ENCODE measurements at regions not wholly inside any gene's neighbourhood (a gene's known extent, or its start where the extent isn't known, plus 50 kb on each side); places are given as distances from the start of the nearest gene placed in this dataset.

GRCh38 chr18:1539276-1539675 lies 634.6 kb downstream of the ADCYAP1 start:
- Histone ChIP-seq H2AFZ (ENCODE audit: low read length) (no peak overlapping the region), H3K9me3 (replicated peaks in 1 of 2; ENCODE audit: control insufficient read depth in 2 of 2, insufficient read depth in 1 of 2, low read depth in 1 of 2, low read length in 2 of 2) (no peaks in the 10 kb centered on the region), H3K18ac (ENCODE audit: low read length) (no peak overlapping the region), H3K4me2 (ENCODE audit: insufficient read depth, low read length, poor library complexity, severe bottlenecking) (no peak overlapping the region), H3K9ac (ENCODE audit: low read depth, low read length, poor library complexity) (no peak overlapping the region), H3K36me3 (replicated peaks in 1 of 2; ENCODE audit: control insufficient read depth in 2 of 2, insufficient read depth in 2 of 2, low read length in 2 of 2) (no peaks in the 10 kb centered on the region), H4K91ac (ENCODE audit: low read depth, low read length, poor library complexity) (no peak overlapping the region), H3K23ac (ENCODE audit: low read depth, low read length, poor library complexity) (no peak overlapping the region), H3K14ac (ENCODE audit: low read length) (no peak overlapping the region), H3K79me1 (ENCODE audit: low read depth, low read length) (no peaks in the 10 kb centered on the region), H2BK5ac (ENCODE audit: low read length) (no peak overlapping the region), H2BK15ac (ENCODE audit: low read length) (no peak overlapping the region), H2BK12ac (ENCODE audit: low read length) (no peak overlapping the region), H3K27me3 (ENCODE audit: control insufficient read depth in 3 of 3, insufficient read depth in 3 of 3, low read depth in 1 of 3, low read length in 3 of 3) (peaks cover 0 to 3% (median 0%) of the 10 kb centered on the region in 3 experiments), H3K4me3 (ENCODE audit: low read length in 2 of 2) (no peak overlapping the region), H2BK120ac (ENCODE audit: low read depth, low read length) (no peak overlapping the region), H4K8ac (ENCODE audit: low read depth, low read length) (no peak overlapping the region), H3K4me1 (ENCODE audit: control insufficient read depth in 2 of 2, insufficient read depth in 1 of 2, low read depth in 1 of 2, low read length in 2 of 2) (no peaks in the 10 kb centered on the region), H3K27ac (replicated peaks; ENCODE audit: low read length) (no peak overlapping the region), H2AK5ac (ENCODE audit: low read depth, low read length) (no peak overlapping the region), H3K4ac (ENCODE audit: low read length) (no peak overlapping the region)
- DNase-seq (ENCODE audit: low spot score): no peak
- WGBS, 2 donors (ENCODE audit: extremely low coverage in 2 of 2, insufficient read length in 2 of 2, insufficient replicate concordance in 1 of 2): no CpG with 5 or more reads among the region's 2 CpGs

- no peak overlapping the region for H2BK120ac ChIP-seq (ENCODE audit: low read depth, low read length)
- no peak overlapping the region for H3K18ac ChIP-seq (ENCODE audit: low read length)
- H2AFZ ChIP-seq (ENCODE audit: low read length): no peak overlapping the region
- no peak overlapping the region for H2BK5ac ChIP-seq (ENCODE audit: low read length)
- no peak overlapping the region for H3K14ac ChIP-seq (ENCODE audit: low read length)
- no peak overlapping the region for H4K91ac ChIP-seq (ENCODE audit: low read depth, low read length, poor library complexity)
- no peaks in the 10 kb centered on the region for H3K36me3 ChIP-seq (replicated peaks in 1 of 2; ENCODE audit: control insufficient read depth in 2 of 2, insufficient read depth in 2 of 2, low read length in 2 of 2)
- no CpG with 5 or more reads among the region's 8 CpGs for WGBS, 2 donors (ENCODE audit: extremely low coverage in 2 of 2, insufficient read length in 2 of 2, insufficient replicate concordance in 1 of 2)
- no peak overlapping the region for H3K4ac ChIP-seq (ENCODE audit: low read length)
- H3K27ac ChIP-seq (replicated peaks; ENCODE audit: low read length): no peak overlapping the region
- H3K27me3 ChIP-seq (ENCODE audit: control insufficient read depth in 3 of 3, insufficient read depth in 3 of 3, low read depth in 1 of 3, low read length in 3 of 3): peaks cover 0 to 3% (median 0%) of the 10 kb centered on the region in 3 experiments
- H4K8ac ChIP-seq (ENCODE audit: low read depth, low read length): no peak overlapping the region
- H3K4me3 ChIP-seq (ENCODE audit: low read length in 2 of 2): no peak overlapping the region
- H3K4me2 ChIP-seq (ENCODE audit: insufficient read depth, low read length, poor library complexity, severe bottlenecking): no peak overlapping the region
- H3K79me1 ChIP-seq (ENCODE audit: low read depth, low read length): no peaks in the 10 kb centered on the region
- no peak overlapping the region for H2BK12ac ChIP-seq (ENCODE audit: low read length)
- no peak overlapping the region for H2AK5ac ChIP-seq (ENCODE audit: low read depth, low read length)
- H3K9ac ChIP-seq (ENCODE audit: low read depth, low read length, poor library complexity): no peak overlapping the region
- H3K23ac ChIP-seq (ENCODE audit: low read depth, low read length, poor library complexity): no peak overlapping the region
- no peaks in the 10 kb centered on the region for H3K9me3 ChIP-seq (replicated peaks in 1 of 2; ENCODE audit: control insufficient read depth in 2 of 2, insufficient read depth in 1 of 2, low read depth in 1 of 2, low read length in 2 of 2)
- no peak overlapping the region for H2BK15ac ChIP-seq (ENCODE audit: low read length)
- H3K4me1 ChIP-seq (ENCODE audit: control insufficient read depth in 2 of 2, insufficient read depth in 1 of 2, low read depth in 1 of 2, low read length in 2 of 2): no peaks in the 10 kb centered on the region
- DNase-seq (ENCODE audit: low spot score): no peak
Observed at GRCh38 chr18:1541478-1541877, 636.8 kb downstream of the ADCYAP1 start.

GRCh38 chr18:1542230-1542774 lies 637.6 kb downstream of the ADCYAP1 start:
- H2BK120ac ChIP-seq (ENCODE audit: low read depth, low read length): no peak overlapping the region
- H2BK15ac ChIP-seq (ENCODE audit: low read length): no peak overlapping the region
- no peak overlapping the region for H3K4me3 ChIP-seq (ENCODE audit: low read length in 2 of 2)
- H3K18ac ChIP-seq (ENCODE audit: low read length): no peak overlapping the region
- peaks cover 0 to 3% (median 0%) of the 10 kb centered on the region in 3 experiments for H3K27me3 ChIP-seq (ENCODE audit: control insufficient read depth in 3 of 3, insufficient read depth in 3 of 3, low read depth in 1 of 3, low read length in 3 of 3)
- H2AFZ ChIP-seq (ENCODE audit: low read length): no peak overlapping the region
- H3K36me3 ChIP-seq (replicated peaks in 1 of 2; ENCODE audit: control insufficient read depth in 2 of 2, insufficient read depth in 2 of 2, low read length in 2 of 2): no peaks in the 10 kb centered on the region
- no peak overlapping the region for H4K8ac ChIP-seq (ENCODE audit: low read depth, low read length)
- no peak overlapping the region for H2AK5ac ChIP-seq (ENCODE audit: low read depth, low read length)
- no peak overlapping the region for H4K91ac ChIP-seq (ENCODE audit: low read depth, low read length, poor library complexity)
- H2BK12ac ChIP-seq (ENCODE audit: low read length): no peak overlapping the region
- H3K23ac ChIP-seq (ENCODE audit: low read depth, low read length, poor library complexity): no peak overlapping the region
- no peaks in the 10 kb centered on the region for H3K4me1 ChIP-seq (ENCODE audit: control insufficient read depth in 2 of 2, insufficient read depth in 1 of 2, low read depth in 1 of 2, low read length in 2 of 2)
- no peak for DNase-seq (ENCODE audit: low spot score)
- no peak overlapping the region for H3K9ac ChIP-seq (ENCODE audit: low read depth, low read length, poor library complexity)
- no peak overlapping the region for H3K4ac ChIP-seq (ENCODE audit: low read length)
- H3K14ac ChIP-seq (ENCODE audit: low read length): no peak overlapping the region
- no peak overlapping the region for H3K27ac ChIP-seq (replicated peaks; ENCODE audit: low read length)
- no CpG with 5 or more reads among the region's 2 CpGs for WGBS, 2 donors (ENCODE audit: extremely low coverage in 2 of 2, insufficient read length in 2 of 2, insufficient replicate concordance in 1 of 2)
- H2BK5ac ChIP-seq (ENCODE audit: low read length): no peak overlapping the region
- no peaks in the 10 kb centered on the region for H3K9me3 ChIP-seq (replicated peaks in 1 of 2; ENCODE audit: control insufficient read depth in 2 of 2, insufficient read depth in 1 of 2, low read depth in 1 of 2, low read length in 2 of 2)
- no peaks in the 10 kb centered on the region for H3K79me1 ChIP-seq (ENCODE audit: low read depth, low read length)
- no peak overlapping the region for H3K4me2 ChIP-seq (ENCODE audit: insufficient read depth, low read length, poor library complexity, severe bottlenecking)

GRCh38 chr18:1544016-1544415 lies 639.3 kb downstream of the ADCYAP1 start:
- Histone ChIP-seq H3K18ac (ENCODE audit: low read length) (no peak overlapping the region), H3K4me2 (ENCODE audit: insufficient read depth, low read length, poor library complexity, severe bottlenecking) (no peak overlapping the region), H2BK5ac (ENCODE audit: low read length) (no peak overlapping the region), H3K9ac (ENCODE audit: low read depth, low read length, poor library complexity) (no peak overlapping the region), H3K4me3 (ENCODE audit: low read length in 2 of 2) (no peak overlapping the region), H3K36me3 (replicated peaks in 1 of 2; ENCODE audit: control insufficient read depth in 2 of 2, insufficient read depth in 2 of 2, low read length in 2 of 2) (no peaks in the 10 kb centered on the region), H2BK15ac (ENCODE audit: low read length) (no peak overlapping the region), H3K27ac (replicated peaks; ENCODE audit: low read length) (no peak overlapping the region), H3K4ac (ENCODE audit: low read length) (no peak overlapping the region), H2AFZ (ENCODE audit: low read length) (no peak overlapping the region), H3K4me1 (ENCODE audit: control insufficient read depth in 2 of 2, insufficient read depth in 1 of 2, low read depth in 1 of 2, low read length in 2 of 2) (no peaks in the 10 kb centered on the region), H3K27me3 (ENCODE audit: control insufficient read depth in 3 of 3, insufficient read depth in 3 of 3, low read depth in 1 of 3, low read length in 3 of 3) (peaks cover 0 to 3% (median 0%) of the 10 kb centered on the region in 3 experiments), H3K14ac (ENCODE audit: low read length) (no peak overlapping the region), H3K9me3 (replicated peaks in 1 of 2; ENCODE audit: control insufficient read depth in 2 of 2, insufficient read depth in 1 of 2, low read depth in 1 of 2, low read length in 2 of 2) (no peaks in the 10 kb centered on the region), H4K91ac (ENCODE audit: low read depth, low read length, poor library complexity) (no peak overlapping the region), H2AK5ac (ENCODE audit: low read depth, low read length) (no peak overlapping the region), H3K23ac (ENCODE audit: low read depth, low read length, poor library complexity) (no peak overlapping the region), H3K79me1 (ENCODE audit: low read depth, low read length) (no peaks in the 10 kb centered on the region), H4K8ac (ENCODE audit: low read depth, low read length) (no peak overlapping the region), H2BK12ac (ENCODE audit: low read length) (no peak overlapping the region), H2BK120ac (ENCODE audit: low read depth, low read length) (no peak overlapping the region)
- DNase-seq (ENCODE audit: low spot score): no peak
- no CpG with 5 or more reads among the region's 3 CpGs for WGBS, 2 donors (ENCODE audit: extremely low coverage in 2 of 2, insufficient read length in 2 of 2, insufficient replicate concordance in 1 of 2)
